Stomach (tissue), 4 donors: ENCODE measurements at regions not wholly inside any gene's neighbourhood (a gene's known extent, or its start where the extent isn't known, plus 50 kb on each side); places are given as distances from the start of the nearest gene placed in this dataset.

Source experiments
- CTCF ChIP-seq, 7 experiments: fragments of 450-650 bp in 4 of 7; fragments of 200-600 bp in 3 of 7; sonication (generic) in 3 of 7; IDR thresholded peaks; one replicate each; pipeline ENCODE4 v1.5.1; 2016 to 2019; ENCODE audit warnings: antibody characterized with exemption in 7 of 7, control low read depth in 2 of 7, mild to moderate bottlenecking in 1 of 7
- EP300 ChIP-seq: sonication (generic); formaldehyde crosslinking; IDR thresholded peaks from one replicate; pipeline ENCODE4 v1.6.1; 2017; ENCODE audit warnings: antibody characterized with exemption
- POLR2A ChIP-seq, 4 donors: fragments of 450-650 bp; IDR thresholded peaks; one replicate each; pipeline ENCODE4 v1.6.1; 2016; ENCODE audit warnings: antibody characterized with exemption in 4 of 4, control low read depth in 2 of 4, mild to moderate bottlenecking in 1 of 4, moderate library complexity in 1 of 4
- POLR2AphosphoS5 ChIP-seq, 3 donors: sonication (generic); formaldehyde crosslinking; IDR thresholded peaks; one replicate each; pipeline ENCODE4 v1.6.1; 2016; ENCODE audit warnings: antibody characterized with exemption in 3 of 3

- TF ChIP-seq CTCF (IDR thresholded peaks at IDR 0.05) (no peak), POLR2AphosphoS5 (IDR thresholded peaks at IDR 0.05) (peak in 1 of 3 donors; percentile 32), POLR2A (IDR thresholded peaks at IDR 0.05) (no peak), EP300 (no peak)
Measured at GRCh38 chr13:44212633-44213396, 160.8 kb upstream of the SERP2 start.
